ENCODE measurements at regions not wholly inside any gene's neighbourhood (a gene's known extent, or its start where the extent isn't known, plus 50 kb on each side); places are given as distances from the start of the nearest gene placed in this dataset.

GRCh38 chr3:124455891-124456290 is 274.4 kb upstream of the UMPS start:
- H3K4me1 Mint-ChIP-seq (ENCODE audit: insufficient read depth, unreplicated experiment): no peaks in the 10 kb centered on the region
- CTCF ChIA-PET: interaction anchor here (0.6 to 5.7 kb wide), 3 partner anchors 24 to 105 kb away, joined by 3 to 22 read pairs (median 3); no protein-coding TSS in a partner anchor
- H3K36me3 Mint-ChIP-seq (ENCODE audit: insufficient read depth, unreplicated experiment): no peaks in the 10 kb centered on the region
- POLR2A ChIA-PET: no interaction called here
- H3K27me3 Mint-ChIP-seq (ENCODE audit: insufficient read depth, unreplicated experiment): peaks cover 97% of the 10 kb centered on the region
- no TSS peak for BruUV-seq (replicated peaks)
- H3K27ac Mint-ChIP-seq (ENCODE audit: low read depth, unreplicated experiment): no peak overlapping the region
- TF ChIP-seq, protein P1, sequence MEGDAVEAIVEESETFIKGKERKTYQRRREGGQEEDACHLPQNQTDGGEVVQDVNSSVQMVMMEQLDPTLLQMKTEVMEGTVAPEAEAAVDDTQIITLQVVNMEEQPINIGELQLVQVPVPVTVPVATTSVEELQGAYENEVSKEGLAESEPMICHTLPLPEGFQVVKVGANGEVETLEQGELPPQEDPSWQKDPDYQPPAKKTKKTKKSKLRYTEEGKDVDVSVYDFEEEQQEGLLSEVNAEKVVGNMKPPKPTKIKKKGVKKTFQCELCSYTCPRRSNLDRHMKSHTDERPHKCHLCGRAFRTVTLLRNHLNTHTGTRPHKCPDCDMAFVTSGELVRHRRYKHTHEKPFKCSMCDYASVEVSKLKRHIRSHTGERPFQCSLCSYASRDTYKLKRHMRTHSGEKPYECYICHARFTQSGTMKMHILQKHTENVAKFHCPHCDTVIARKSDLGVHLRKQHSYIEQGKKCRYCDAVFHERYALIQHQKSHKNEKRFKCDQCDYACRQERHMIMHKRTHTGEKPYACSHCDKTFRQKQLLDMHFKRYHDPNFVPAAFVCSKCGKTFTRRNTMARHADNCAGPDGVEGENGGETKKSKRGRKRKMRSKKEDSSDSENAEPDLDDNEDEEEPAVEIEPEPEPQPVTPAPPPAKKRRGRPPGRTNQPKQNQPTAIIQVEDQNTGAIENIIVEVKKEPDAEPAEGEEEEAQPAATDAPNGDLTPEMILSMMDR (IDR thresholded peaks at IDR 0.05; ENCODE audit: unreplicated experiment): no peak
- no peak overlapping the region for H3K4me3 Mint-ChIP-seq (ENCODE audit: unreplicated experiment)
- intact Hi-C loops (cut with micrococcal nuclease): no loop called here
- DNase-seq (ENCODE audit: unreplicated experiment): no peak
- no peaks in the 10 kb centered on the region for H3K9me3 Mint-ChIP-seq (ENCODE audit: unreplicated experiment)

- DNase-seq (ENCODE audit: unreplicated experiment): no peak
- H3K27ac Mint-ChIP-seq (ENCODE audit: low read depth, unreplicated experiment): no peak overlapping the region
- peaks cover 97% of the 10 kb centered on the region for H3K27me3 Mint-ChIP-seq (ENCODE audit: insufficient read depth, unreplicated experiment)
- intact Hi-C loops (cut with micrococcal nuclease): no loop called here
- no peaks in the 10 kb centered on the region for H3K4me1 Mint-ChIP-seq (ENCODE audit: insufficient read depth, unreplicated experiment)
- ChIA-PET POLR2A (no interaction called here), CTCF (interaction anchor here (0.6 to 4.4 kb wide), 4 partner anchors 12 to 251 kb away, joined by 3 to 23 read pairs (median 4); no protein-coding TSS in a partner anchor)
- BruUV-seq (replicated peaks): no TSS peak
- no peaks in the 10 kb centered on the region for H3K9me3 Mint-ChIP-seq (ENCODE audit: unreplicated experiment)
- TF ChIP-seq, protein P1 (IDR thresholded peaks at IDR 0.05; ENCODE audit: unreplicated experiment): no peak
- no peaks in the 10 kb centered on the region for H3K36me3 Mint-ChIP-seq (ENCODE audit: insufficient read depth, unreplicated experiment)
- H3K4me3 Mint-ChIP-seq (ENCODE audit: unreplicated experiment): no peak overlapping the region
Measured at GRCh38 chr3:124456506-124456905, 273.7 kb upstream of the UMPS start.

- no TSS peak for BruUV-seq (replicated peaks)
- TF ChIP-seq, protein P1 (IDR thresholded peaks at IDR 0.05; ENCODE audit: unreplicated experiment): no peak
- POLR2A ChIA-PET: no interaction called here
- Mint-ChIP-seq H3K27me3 (ENCODE audit: insufficient read depth, unreplicated experiment) (peaks cover 96% of the 10 kb centered on the region), H3K4me3 (ENCODE audit: unreplicated experiment) (no peak overlapping the region), H3K27ac (ENCODE audit: low read depth, unreplicated experiment) (no peak overlapping the region), H3K9me3 (ENCODE audit: unreplicated experiment) (no peaks in the 10 kb centered on the region), H3K36me3 (ENCODE audit: insufficient read depth, unreplicated experiment) (no peaks in the 10 kb centered on the region), H3K4me1 (ENCODE audit: insufficient read depth, unreplicated experiment) (no peaks in the 10 kb centered on the region)
- intact Hi-C loops (cut with micrococcal nuclease): no loop called here
- DNase-seq (ENCODE audit: unreplicated experiment): no peak
- CTCF ChIA-PET: interaction anchor here (0.7 to 4.4 kb wide), 6 partner anchors 9 to 752 kb away, joined by 3 to 23 read pairs (median 4); no protein-coding TSS in a partner anchor
Measured at GRCh38 chr3:124459678-124460077, 270.6 kb upstream of the UMPS start.

GRCh38 chr3:124461126-124461525 is 269.1 kb upstream of the UMPS start:
- no peaks in the 10 kb centered on the region for H3K9me3 Mint-ChIP-seq (ENCODE audit: unreplicated experiment)
- no peaks in the 10 kb centered on the region for H3K36me3 Mint-ChIP-seq (ENCODE audit: insufficient read depth, unreplicated experiment)
- no peak overlapping the region for H3K27ac Mint-ChIP-seq (ENCODE audit: low read depth, unreplicated experiment)
- no peaks in the 10 kb centered on the region for H3K4me1 Mint-ChIP-seq (ENCODE audit: insufficient read depth, unreplicated experiment)
- BruUV-seq (replicated peaks): no TSS peak
- ChIA-PET CTCF (interaction anchor here (1.0 to 4.4 kb wide), 2 partner anchors 7 to 109 kb away, joined by 3 to 23 read pairs; no protein-coding TSS in a partner anchor), POLR2A (interaction anchor here (0.6 kb wide), 1 partner anchor 225 kb away, joined by 3 read pairs; no protein-coding TSS in a partner anchor)
- no peak overlapping the region for H3K4me3 Mint-ChIP-seq (ENCODE audit: unreplicated experiment)
- H3K27me3 Mint-ChIP-seq (ENCODE audit: insufficient read depth, unreplicated experiment): peaks cover 99% of the 10 kb centered on the region
- no peak for DNase-seq (ENCODE audit: unreplicated experiment)
- TF ChIP-seq, protein P1 (IDR thresholded peaks at IDR 0.05; ENCODE audit: unreplicated experiment): no peak
- intact Hi-C loops (cut with micrococcal nuclease): no loop called here

All from MCF 10A (cell line).